ENCODE measurements at regions not wholly inside any gene's neighbourhood (a gene's known extent, or its start where the extent isn't known, plus 50 kb on each side); places are given as distances from the start of the nearest gene placed in this dataset.

DNA sequence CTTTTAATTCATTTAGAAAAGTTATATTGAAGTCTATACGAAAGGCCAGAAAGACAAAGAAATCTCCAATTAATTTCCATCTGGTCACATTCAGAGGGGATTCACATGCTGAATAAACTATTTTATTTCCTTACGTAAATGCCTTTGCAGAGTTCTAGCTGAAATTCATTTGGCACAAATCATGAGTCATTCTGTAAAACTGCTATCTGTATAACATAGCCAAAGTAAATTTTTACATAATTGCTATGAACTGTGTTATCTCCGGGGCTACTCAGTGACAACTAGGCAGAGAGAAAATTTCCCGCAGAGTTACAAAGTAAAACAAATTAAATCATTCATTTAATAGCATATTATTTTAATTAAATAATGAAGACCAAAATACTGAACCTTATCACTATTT, 463.2 kb upstream of the ADAMTS16 start:
- no peak overlapping the region for H3K4me3 ChIP-seq
- no peak overlapping the region for H3K27ac ChIP-seq
- H3K4me1 ChIP-seq: no peaks in the 10 kb centered on the region
- no peaks in the 10 kb centered on the region for H3K9me3 ChIP-seq
- WGBS, 2 donors: 42 to 60% methylated on average over 4 of the region's 4 CpGs
- DNase-seq (no peak), FAIRE-seq (no peak), ATAC-seq (no peak)
- intact Hi-C loops (cut with DNase I): no loop called here
- H3K36me3 ChIP-seq: no peaks in the 10 kb centered on the region
- no peak for TF ChIP-seq CTCF (IDR thresholded peaks at IDR 0.05)
- peaks cover 0 to 10% (median 0%) of the 10 kb centered on the region in 4 donors for H3K27me3 ChIP-seq

- no peak overlapping the region for H3K27ac ChIP-seq
- ATAC-seq (no peak), FAIRE-seq (no peak), DNase-seq (no peak)
- H3K27me3 ChIP-seq: peaks cover 0 to 2% (median 0%) of the 10 kb centered on the region in 4 donors
- intact Hi-C loops (cut with DNase I): no loop called here
- H3K36me3 ChIP-seq: no peaks in the 10 kb centered on the region
- H3K4me3 ChIP-seq: no peak overlapping the region
- no peaks in the 10 kb centered on the region for H3K4me1 ChIP-seq
- TF ChIP-seq CTCF (IDR thresholded peaks at IDR 0.05): no peak
- no peaks in the 10 kb centered on the region for H3K9me3 ChIP-seq
Observed at GRCh38 chr5:4684946-4685345, 455.2 kb upstream of the ADAMTS16 start.

DNA sequence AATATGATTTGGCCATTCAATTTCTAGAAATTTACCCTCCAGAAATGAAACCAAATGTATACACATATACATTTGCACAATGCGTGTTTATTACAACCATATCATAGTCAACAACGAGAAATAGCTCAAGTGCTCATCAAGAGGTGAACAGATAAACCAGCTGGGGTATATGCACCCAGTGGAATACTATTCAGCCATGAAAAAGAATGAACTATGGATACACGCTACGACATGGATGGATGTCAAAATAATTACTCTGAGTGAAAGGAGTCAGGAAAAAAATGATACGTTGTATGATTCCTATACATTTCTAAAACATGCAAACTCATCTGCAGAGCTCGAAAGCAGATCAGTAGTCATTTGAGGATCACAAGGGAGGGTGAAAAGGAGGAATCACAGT, 441.5 kb upstream of the ADAMTS16 start:
- no peak for FAIRE-seq

DNA sequence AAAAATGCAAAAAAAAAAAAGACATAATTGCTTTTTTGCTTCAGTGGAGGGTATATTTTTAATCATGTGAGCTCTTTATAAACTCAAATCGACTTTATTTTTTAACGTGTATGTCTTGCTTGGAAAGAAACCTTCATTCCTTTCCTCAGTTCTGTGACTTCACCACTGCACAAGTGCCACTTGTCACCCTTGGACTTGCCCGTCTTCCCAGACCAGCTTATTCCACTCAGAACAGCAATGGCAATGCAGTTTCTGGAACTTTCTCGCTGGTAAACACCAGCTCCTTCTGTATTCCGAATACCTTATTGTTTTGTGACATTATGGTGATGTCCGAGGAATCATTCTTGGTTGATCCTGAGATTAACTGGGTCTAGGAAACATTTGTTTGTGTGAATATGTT, 440.5 kb upstream of the ADAMTS16 start:
- H3K4me3 ChIP-seq: no peak overlapping the region
- peaks cover 0 to 12% (median 2%) of the 10 kb centered on the region in 4 donors for H3K27me3 ChIP-seq
- WGBS, 2 donors: 36 to 53% methylated on average over 6 of the region's 6 CpGs

More for the DNA sequence above, 441.5 kb upstream of the ADAMTS16 start:
- WGBS, 2 donors: 62 to 77% methylated on average over 6 of the region's 6 CpGs
- peaks cover 0 to 5% (median 0%) of the 10 kb centered on the region in 3 donors for H3K4me1 ChIP-seq
- ATAC-seq: no peak
- peaks cover 0 to 12% (median 2%) of the 10 kb centered on the region in 4 donors for H3K27me3 ChIP-seq
- H3K36me3 ChIP-seq: no peaks in the 10 kb centered on the region
- no peak for TF ChIP-seq CTCF (IDR thresholded peaks at IDR 0.05)
- no peaks in the 10 kb centered on the region for H3K9me3 ChIP-seq
- no peak for DNase-seq
- intact Hi-C loops (cut with DNase I): no loop called here
- no peak overlapping the region for H3K27ac ChIP-seq
- H3K4me3 ChIP-seq: no peak overlapping the region

More for the DNA sequence above, 440.5 kb upstream of the ADAMTS16 start:
- no peak overlapping the region for H3K27ac ChIP-seq
- no peak for ATAC-seq
- H3K4me1 ChIP-seq: peaks cover 0 to 6% (median 0%) of the 10 kb centered on the region in 3 donors
- intact Hi-C loops (cut with DNase I): no loop called here
- TF ChIP-seq CTCF (IDR thresholded peaks at IDR 0.05): no peak
- DNase-seq: no peak
- no peak for FAIRE-seq
- H3K9me3 ChIP-seq: no peaks in the 10 kb centered on the region
- H3K36me3 ChIP-seq: no peaks in the 10 kb centered on the region

All from pancreas (tissue), 10 donors.